Stimulated activated CD4-positive, alpha-beta T cell treated with anti-CD3 and anti-CD28 coated beads, Interleukin-2, amount 100 ng/mL, for 4 hours (primary cell): ENCODE measurements at regions not wholly inside any gene's neighbourhood (a gene's known extent, or its start where the extent isn't known, plus 50 kb on each side); places are given as distances from the start of the nearest gene placed in this dataset.

Source experiments
- DNase-seq: peaks from one replicate; pipeline ENCODE4 v3.0.0-alpha.2; 2020; ENCODE audit warnings: low read depth

- no peak for DNase-seq
Measured at GRCh38 chr11:116642481-116642880, 130.3 kb downstream of the BUD13 start.

- no peak for DNase-seq
Measured at GRCh38 chr11:116641561-116642045, 131.2 kb downstream of the BUD13 start.

- DNase-seq: no peak
Measured at GRCh38 chr11:116640641-116641402, 132.0 kb downstream of the BUD13 start.

GRCh38 chr11:116638463-116638862 is 134.3 kb downstream of the BUD13 start:
- DNase-seq: no peak

GRCh38 chr11:116637766-116638165 is 135.0 kb downstream of the BUD13 start:
- no peak for DNase-seq

GRCh38 chr11:116636341-116636929 is 136.4 kb downstream of the BUD13 start:
- DNase-seq: no peak

- DNase-seq: no peak
Measured at GRCh38 chr11:116631201-116631600, 141.6 kb downstream of the BUD13 start.

- no peak for DNase-seq
Measured at GRCh38 chr11:116618461-116618860, 154.3 kb downstream of the BUD13 start.

- DNase-seq: no peak
Measured at GRCh38 chr11:116615211-116615865, 157.4 kb downstream of the BUD13 start.

- DNase-seq: no peak
Measured at GRCh38 chr11:116614306-116615210, 158.2 kb downstream of the BUD13 start.

- no peak for DNase-seq
Measured at GRCh38 chr11:116613206-116613875, 159.4 kb downstream of the BUD13 start.

- no peak for DNase-seq
Measured at GRCh38 chr11:116611998-116612620, 160.7 kb downstream of the BUD13 start.

GRCh38 chr11:116610190-116610589 is 162.6 kb downstream of the BUD13 start:
- DNase-seq: no peak

GRCh38 chr11:116607027-116607426 is 165.8 kb downstream of the BUD13 start:
- no peak for DNase-seq

- no peak for DNase-seq
Measured at GRCh38 chr11:116605543-116606459, 167.0 kb downstream of the BUD13 start.

GRCh38 chr11:116603728-116604323 is 169.0 kb downstream of the BUD13 start:
- no peak for DNase-seq

GRCh38 chr11:116602637-116602942 is 170.2 kb downstream of the BUD13 start:
- no peak for DNase-seq

- DNase-seq: no peak
Measured at GRCh38 chr11:116601814-116602636, 170.8 kb downstream of the BUD13 start.

GRCh38 chr11:116600930-116601329 is 171.9 kb downstream of the BUD13 start:
- DNase-seq: no peak
